ENCODE measurements at regions not wholly inside any gene's neighbourhood (a gene's known extent, or its start where the extent isn't known, plus 50 kb on each side); places are given as distances from the start of the nearest gene placed in this dataset.

GRCh38 chr6:71672876-71673275 lies 213.5 kb upstream of the RIMS1 start:
- no peak for DNase-seq
- no peaks in the 10 kb centered on the region for H3K4me1 ChIP-seq (replicated peaks in 1 of 2)
- H3K27me3 ChIP-seq: no peaks in the 10 kb centered on the region
- intact Hi-C loops (cut with DNase I): no loop called here
- no peaks in the 10 kb centered on the region for H3K36me3 ChIP-seq (replicated peaks in 1 of 2)
- no peak overlapping the region for H3K4me3 ChIP-seq
- 40 to 54% (median 44%) methylated on average over 2 of the region's 2 CpGs for WGBS, 4 donors
- no peak overlapping the region for H3K27ac ChIP-seq
- no peaks in the 10 kb centered on the region for H3K9me3 ChIP-seq (replicated peaks in 1 of 3)
- TF ChIP-seq CTCF (IDR thresholded peaks at IDR 0.05) (no peak), POLR2A (IDR thresholded peaks at IDR 0.05) (no peak)

GRCh38 chr6:71675386-71675785 lies 211.0 kb upstream of the RIMS1 start:
- Histone ChIP-seq H3K9me3 (replicated peaks in 1 of 3) (no peaks in the 10 kb centered on the region), H3K4me3 (no peak overlapping the region), H3K36me3 (replicated peaks in 1 of 2) (no peaks in the 10 kb centered on the region), H3K27ac (no peak overlapping the region), H3K4me1 (replicated peaks in 1 of 2) (no peaks in the 10 kb centered on the region), H3K27me3 (no peaks in the 10 kb centered on the region)
- no peak for DNase-seq
- TF ChIP-seq POLR2A (IDR thresholded peaks at IDR 0.05) (no peak), CTCF (IDR thresholded peaks at IDR 0.05) (no peak)
- WGBS, 4 donors: 16 to 34% (median 25%) methylated on average over 1 of the region's 1 CpG
- intact Hi-C loops (cut with DNase I): no loop called here

- TF ChIP-seq CTCF (IDR thresholded peaks at IDR 0.05) (no peak), POLR2A (IDR thresholded peaks at IDR 0.05) (no peak)
- no peaks in the 10 kb centered on the region for H3K36me3 ChIP-seq (replicated peaks in 1 of 2)
- intact Hi-C loops (cut with DNase I): no loop called here
- no peaks in the 10 kb centered on the region for H3K27me3 ChIP-seq
- no peak overlapping the region for H3K27ac ChIP-seq
- H3K4me1 ChIP-seq (replicated peaks in 1 of 2): no peaks in the 10 kb centered on the region
- no peak overlapping the region for H3K4me3 ChIP-seq
- no peak for DNase-seq
- no peaks in the 10 kb centered on the region for H3K9me3 ChIP-seq (replicated peaks in 1 of 3)
Measured at GRCh38 chr6:71676298-71676697, 210.1 kb upstream of the RIMS1 start.

GRCh38 chr6:71678091-71678490 lies 208.3 kb upstream of the RIMS1 start:
- no peaks in the 10 kb centered on the region for H3K4me1 ChIP-seq (replicated peaks in 1 of 2)
- H3K4me3 ChIP-seq: no peak overlapping the region
- no peak overlapping the region for H3K27ac ChIP-seq
- TF ChIP-seq CTCF (IDR thresholded peaks at IDR 0.05) (no peak), POLR2A (IDR thresholded peaks at IDR 0.05) (no peak)
- intact Hi-C loops (cut with DNase I): no loop called here
- WGBS, 4 donors: 64 to 73% (median 71%) methylated on average over 3 of the region's 3 CpGs
- no peaks in the 10 kb centered on the region for H3K9me3 ChIP-seq (replicated peaks in 1 of 3)
- H3K36me3 ChIP-seq (replicated peaks in 1 of 2): no peaks in the 10 kb centered on the region
- H3K27me3 ChIP-seq: no peaks in the 10 kb centered on the region
- no peak for DNase-seq
